ENCODE measurements at regions not wholly inside any gene's neighbourhood (a gene's known extent, or its start where the extent isn't known, plus 50 kb on each side); places are given as distances from the start of the nearest gene placed in this dataset.

- TF ChIP-seq ATM (IDR thresholded peaks at IDR 0.05; ENCODE audit: borderline replicate concordance) (no peak), CREB1 (IDR thresholded peaks at IDR 0.05) (no peak), CREB1 (CRISPR knock-in tag; IDR thresholded peaks at IDR 0.05) (no peak), BHLHE40 (IDR thresholded peaks at IDR 0.05; ENCODE audit: low read length) (no peak), POLR2AphosphoS5 (IDR thresholded peaks at IDR 0.05; ENCODE audit: low read depth, low read length) (no peak), CTCF (CRISPR knock-in tag; IDR thresholded peaks at IDR 0.05) (no peak), MTERF4 (CRISPR knock-in tag; IDR thresholded peaks at IDR 0.05) (no peak), POLR2A (IDR thresholded peaks at IDR 0.05; ENCODE audit: insufficient read depth in 1 of 2, low read depth in 2 of 2, low read length in 2 of 2) (no peak), ZHX1 (CRISPR knock-in tag; IDR thresholded peaks at IDR 0.05; ENCODE audit: low read depth) (no peak), KLF11 (CRISPR knock-in tag; IDR thresholded peaks at IDR 0.05) (no peak), GFI1 (CRISPR knock-in tag; IDR thresholded peaks at IDR 0.05; ENCODE audit: borderline replicate concordance) (no peak), RNF2 (conservative IDR thresholded peaks at IDR 0.05; ENCODE audit: low read depth) (no peak), ARID4A (CRISPR knock-in tag; IDR thresholded peaks at IDR 0.05; ENCODE audit: borderline replicate concordance) (no peak)
Observed at GRCh38 chr2:236835307-236836024, 250.2 kb upstream of the COPS8 start.

Data from HepG2 (cell line).